ENCODE measurements at regions not wholly inside any gene's neighbourhood (a gene's known extent, or its start where the extent isn't known, plus 50 kb on each side); places are given as distances from the start of the nearest gene placed in this dataset.

DNA sequence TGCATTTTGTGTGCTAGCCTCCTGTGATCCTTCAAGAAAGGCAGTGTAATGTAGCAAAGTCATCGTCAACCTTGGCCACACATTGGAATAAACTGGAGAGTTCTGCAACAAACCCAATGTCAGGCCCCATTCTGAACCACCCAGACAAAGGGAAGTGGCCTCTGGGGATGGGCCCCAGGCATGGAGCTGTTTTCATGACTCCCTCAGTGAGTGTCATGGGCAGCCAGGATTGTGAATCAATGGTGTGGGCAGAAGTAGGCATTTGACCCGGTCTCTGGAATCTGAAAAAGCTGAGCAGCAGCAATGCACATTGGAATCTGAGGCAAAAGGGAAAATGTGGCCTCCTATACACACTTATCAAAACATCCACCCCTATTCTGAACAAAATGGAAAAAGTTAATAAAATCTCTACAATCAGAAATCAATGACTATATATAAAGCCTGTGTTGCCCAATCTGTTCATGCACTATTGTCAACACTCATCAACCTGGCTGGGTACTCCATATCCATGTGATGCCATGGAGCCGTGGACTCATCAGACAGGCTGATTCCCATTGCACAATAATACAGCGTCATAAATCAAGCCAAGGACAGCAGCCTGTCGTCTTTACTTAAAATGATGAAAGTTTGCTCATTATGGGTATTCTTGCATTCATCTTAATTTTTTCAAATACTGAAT, 134.9 kb upstream of the STMND1 start:
- no peak for TF ChIP-seq POLR2A (IDR thresholded peaks at IDR 0.05)
- TF ChIP-seq, protein P1, sequence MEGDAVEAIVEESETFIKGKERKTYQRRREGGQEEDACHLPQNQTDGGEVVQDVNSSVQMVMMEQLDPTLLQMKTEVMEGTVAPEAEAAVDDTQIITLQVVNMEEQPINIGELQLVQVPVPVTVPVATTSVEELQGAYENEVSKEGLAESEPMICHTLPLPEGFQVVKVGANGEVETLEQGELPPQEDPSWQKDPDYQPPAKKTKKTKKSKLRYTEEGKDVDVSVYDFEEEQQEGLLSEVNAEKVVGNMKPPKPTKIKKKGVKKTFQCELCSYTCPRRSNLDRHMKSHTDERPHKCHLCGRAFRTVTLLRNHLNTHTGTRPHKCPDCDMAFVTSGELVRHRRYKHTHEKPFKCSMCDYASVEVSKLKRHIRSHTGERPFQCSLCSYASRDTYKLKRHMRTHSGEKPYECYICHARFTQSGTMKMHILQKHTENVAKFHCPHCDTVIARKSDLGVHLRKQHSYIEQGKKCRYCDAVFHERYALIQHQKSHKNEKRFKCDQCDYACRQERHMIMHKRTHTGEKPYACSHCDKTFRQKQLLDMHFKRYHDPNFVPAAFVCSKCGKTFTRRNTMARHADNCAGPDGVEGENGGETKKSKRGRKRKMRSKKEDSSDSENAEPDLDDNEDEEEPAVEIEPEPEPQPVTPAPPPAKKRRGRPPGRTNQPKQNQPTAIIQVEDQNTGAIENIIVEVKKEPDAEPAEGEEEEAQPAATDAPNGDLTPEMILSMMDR (IDR thresholded peaks at IDR 0.05): no peak
